Natural killer cell (primary cell): ENCODE measurements at regions not wholly inside any gene's neighbourhood (a gene's known extent, or its start where the extent isn't known, plus 50 kb on each side); places are given as distances from the start of the nearest gene placed in this dataset.

Source experiments
- ATAC-seq, 3 donors: fragments of 150-1000 bp in 2 of 3; fragments of 200-7000 bp in 1 of 3; cut with Tn5 transposase; 1 replicate in 1 of 3; 2 replicates in 2 of 3; pipeline ENCODE4 v1.10.0; 2021; ENCODE audit warnings: mild to moderate bottlenecking in 2 of 3, moderate library complexity in 2 of 3
- DNase-seq, 2 donors: peaks; one replicate each; pipeline versions ENCODE4 v3.0.0 to v3.0.0-alpha.2; 2013 to 2021; ENCODE audit warnings: mixed read lengths in 1 of 2
- H3K27ac ChIP-seq: one replicate; pipeline ENCODE4 v1.5.1; 2013; ENCODE audit warnings: mild to moderate bottlenecking, low read length
- H3K27me3 ChIP-seq: one replicate; pipeline ENCODE4 v1.6.1; 2013; ENCODE audit warnings: low read length; ENCODE audit not compliant: control insufficient read depth, insufficient read depth
- H3K36me3 ChIP-seq: one replicate; pipeline ENCODE4 v1.6.1; 2013; ENCODE audit warnings: low read length; ENCODE audit not compliant: control insufficient read depth, insufficient read depth
- H3K4me1 ChIP-seq: one replicate; pipeline ENCODE4 v1.6.1; 2013; ENCODE audit warnings: low read length; ENCODE audit not compliant: control insufficient read depth, insufficient read depth
- H3K4me3 ChIP-seq: one replicate; pipeline ENCODE4 v1.5.1; 2013; ENCODE audit warnings: low read length
- H3K9me3 ChIP-seq: one replicate; pipeline ENCODE4 v1.6.1; 2013; ENCODE audit warnings: low read length; ENCODE audit not compliant: control insufficient read depth, insufficient read depth
- H3K27ac Mint-ChIP-seq, 2 donors: one replicate each; pipeline ENCODE4 v1.8.0; 2022; ENCODE audit warnings: mild to moderate bottlenecking in 2 of 2, mixed read lengths in 2 of 2, moderate library complexity in 1 of 2
- H3K27me3 Mint-ChIP-seq, 2 donors: one replicate each; pipeline ENCODE4 v1.8.0; 2022; ENCODE audit warnings: low read depth in 2 of 2, mixed read lengths in 2 of 2
- H3K36me3 Mint-ChIP-seq: one replicate; pipeline ENCODE4 v1.8.0; 2022; ENCODE audit warnings: mixed read lengths
- H3K4me1 Mint-ChIP-seq, 2 donors: one replicate each; pipeline ENCODE4 v1.8.0; 2022; ENCODE audit warnings: mixed read lengths in 2 of 2
- H3K4me3 Mint-ChIP-seq: one replicate; pipeline ENCODE4 v1.8.0; 2022; ENCODE audit warnings: mild to moderate bottlenecking, moderate library complexity, mixed read lengths
- H3K9me3 Mint-ChIP-seq, 2 donors: one replicate each; pipeline ENCODE4 v1.8.0; 2022; ENCODE audit warnings: mixed read lengths in 2 of 2
- WGBS: methylation state at CpG from one replicate; pipeline ENCODE4 v1.1.7; 2013; ENCODE audit warnings: missing lambda C conversion rate; ENCODE audit not compliant: insufficient coverage; 5-methylcytosine and 5-hydroxymethylcytosine counted together
- intact Hi-C: fragments of 100-400 bp; cut with micrococcal nuclease; formaldehyde crosslinking; loops from one replicate; pipeline ENCODE4 v1.14.2; 2022
- TF ChIP-seq, protein P1 (sequence below): fragments of 200-600 bp; IDR thresholded peaks from one replicate; pipeline ENCODE4 v1.8.0; 2022; ENCODE audit warnings: antibody characterized with exemption

DNA sequence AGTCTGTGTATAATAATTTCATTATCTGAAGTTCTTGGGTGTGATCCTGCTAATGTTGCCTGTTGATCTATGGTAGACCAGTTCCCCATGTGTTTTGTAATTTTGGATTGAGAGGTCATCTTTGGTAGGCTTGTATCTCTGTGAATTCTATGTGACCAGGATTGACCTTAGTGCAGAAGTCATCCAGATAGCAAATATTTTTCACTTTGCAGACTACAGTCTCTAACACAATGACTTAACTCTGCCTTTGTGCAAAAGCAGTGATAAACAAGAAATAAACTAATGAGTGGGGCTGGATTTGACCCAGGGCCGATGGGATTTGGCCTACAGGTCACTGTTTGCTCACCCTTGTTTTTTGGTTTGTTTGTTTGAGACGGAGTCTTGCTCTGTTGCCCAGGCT lies 144.6 kb upstream of the MYL2 start:
- H3K9me3 Mint-ChIP-seq = no peaks in the 10 kb centered on the region
- no peaks in the 10 kb centered on the region for H3K4me1 Mint-ChIP-seq
- WGBS = 94% methylated on average over 2 of the region's 2 CpGs
- TF ChIP-seq, protein P1, sequence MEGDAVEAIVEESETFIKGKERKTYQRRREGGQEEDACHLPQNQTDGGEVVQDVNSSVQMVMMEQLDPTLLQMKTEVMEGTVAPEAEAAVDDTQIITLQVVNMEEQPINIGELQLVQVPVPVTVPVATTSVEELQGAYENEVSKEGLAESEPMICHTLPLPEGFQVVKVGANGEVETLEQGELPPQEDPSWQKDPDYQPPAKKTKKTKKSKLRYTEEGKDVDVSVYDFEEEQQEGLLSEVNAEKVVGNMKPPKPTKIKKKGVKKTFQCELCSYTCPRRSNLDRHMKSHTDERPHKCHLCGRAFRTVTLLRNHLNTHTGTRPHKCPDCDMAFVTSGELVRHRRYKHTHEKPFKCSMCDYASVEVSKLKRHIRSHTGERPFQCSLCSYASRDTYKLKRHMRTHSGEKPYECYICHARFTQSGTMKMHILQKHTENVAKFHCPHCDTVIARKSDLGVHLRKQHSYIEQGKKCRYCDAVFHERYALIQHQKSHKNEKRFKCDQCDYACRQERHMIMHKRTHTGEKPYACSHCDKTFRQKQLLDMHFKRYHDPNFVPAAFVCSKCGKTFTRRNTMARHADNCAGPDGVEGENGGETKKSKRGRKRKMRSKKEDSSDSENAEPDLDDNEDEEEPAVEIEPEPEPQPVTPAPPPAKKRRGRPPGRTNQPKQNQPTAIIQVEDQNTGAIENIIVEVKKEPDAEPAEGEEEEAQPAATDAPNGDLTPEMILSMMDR = no peak
- Histone ChIP-seq H3K4me3 (no peak overlapping the region), H3K27ac (no peak overlapping the region), H3K36me3 (no peaks in the 10 kb centered on the region), H3K27me3 (no peaks in the 10 kb centered on the region), H3K9me3 (no peaks in the 10 kb centered on the region), H3K4me1 (no peaks in the 10 kb centered on the region)
- H3K27ac Mint-ChIP-seq = no peak overlapping the region
- H3K27me3 Mint-ChIP-seq = peaks cover 0 to 7% of the 10 kb centered on the region in 2 donors
- H3K36me3 Mint-ChIP-seq = no peaks in the 10 kb centered on the region
- H3K4me3 Mint-ChIP-seq = no peak overlapping the region
- DNase-seq = no peak
- intact Hi-C loops = no loop called here
- no peak for ATAC-seq

- no peaks in the 10 kb centered on the region for H3K4me1 Mint-ChIP-seq
- H3K9me3 Mint-ChIP-seq = no peaks in the 10 kb centered on the region
- DNase-seq = no peak
- Histone ChIP-seq H3K27ac (no peak overlapping the region), H3K4me3 (no peak overlapping the region), H3K9me3 (no peaks in the 10 kb centered on the region), H3K36me3 (no peaks in the 10 kb centered on the region), H3K27me3 (no peaks in the 10 kb centered on the region), H3K4me1 (no peaks in the 10 kb centered on the region)
- H3K27me3 Mint-ChIP-seq = peaks cover 0 to 4% of the 10 kb centered on the region in 2 donors
- ATAC-seq = no peak
- WGBS = 93% methylated on average over 3 of the region's 3 CpGs
- H3K4me3 Mint-ChIP-seq = no peak overlapping the region
- H3K36me3 Mint-ChIP-seq = no peaks in the 10 kb centered on the region
- intact Hi-C loops = no loop called here
- TF ChIP-seq, protein P1 = no peak
- H3K27ac Mint-ChIP-seq = no peak overlapping the region
Measured at GRCh38 chr12:111064154-111064553, 143.8 kb upstream of the MYL2 start.

- ATAC-seq (no peak), DNase-seq (no peak)
- no peaks in the 10 kb centered on the region for H3K36me3 ChIP-seq
- intact Hi-C loops = no loop called here
- H3K9me3 ChIP-seq = no peaks in the 10 kb centered on the region
- Mint-ChIP-seq H3K4me1 (peaks cover 2% of the 10 kb centered on the region in 2 donors), H3K36me3 (no peaks in the 10 kb centered on the region), H3K27me3 (peaks cover 0 to 4% of the 10 kb centered on the region in 2 donors), H3K4me3 (no peak overlapping the region), H3K27ac (no peak overlapping the region), H3K9me3 (peaks cover 0 to under 1% of the 10 kb centered on the region in 2 donors)
- no peaks in the 10 kb centered on the region for H3K4me1 ChIP-seq
- H3K27ac ChIP-seq = no peak overlapping the region
- H3K4me3 ChIP-seq = no peak overlapping the region
- TF ChIP-seq, protein P1 = no peak
- 95% methylated on average over 22 of the region's 22 CpGs for WGBS
- H3K27me3 ChIP-seq = no peaks in the 10 kb centered on the region
Measured at GRCh38 chr12:111063295-111064026, 143.1 kb upstream of the MYL2 start.
